Activated CD4-positive, CD25-positive, alpha-beta regulatory T cell treated with anti-CD3 and anti-CD28 coated beads, Interleukin-2, amount 50 U/mL, for 24 hours (primary cell): ENCODE measurements at regions not wholly inside any gene's neighbourhood (a gene's known extent, or its start where the extent isn't known, plus 50 kb on each side); places are given as distances from the start of the nearest gene placed in this dataset.

Experiments
- ATAC-seq, 2 donors: fragments of 150-1000 bp; cut with Tn5 transposase; one replicate each; pipeline ENCODE4 v1.10.0; 2021; ENCODE audit warnings: mild to moderate bottlenecking in 1 of 2, moderate library complexity in 1 of 2

GRCh38 chr9:16343249-16344237, 526.9 kb downstream of the BNC2 start:
- ATAC-seq, result no peak

DNA sequence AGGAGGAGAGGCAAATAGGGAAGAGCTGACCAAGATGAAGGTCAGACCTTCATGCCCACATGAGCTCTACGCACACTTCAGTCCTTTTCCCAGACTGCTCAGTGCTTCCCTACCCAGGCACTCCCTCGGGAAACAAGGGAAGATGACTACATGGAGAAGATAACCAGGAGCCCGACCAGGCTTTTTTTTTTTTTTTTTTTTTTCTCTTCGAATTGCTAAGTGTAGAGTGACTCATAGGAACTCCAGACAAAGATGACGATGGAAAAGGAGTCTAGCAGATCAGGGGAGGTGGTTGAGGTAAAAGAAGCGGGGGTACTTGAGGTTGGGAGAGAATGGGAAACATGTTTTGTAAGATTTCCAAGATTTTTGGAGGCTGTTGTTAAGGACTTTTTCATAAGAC, 526.1 kb downstream of the BNC2 start:
- ATAC-seq, result no peak

DNA sequence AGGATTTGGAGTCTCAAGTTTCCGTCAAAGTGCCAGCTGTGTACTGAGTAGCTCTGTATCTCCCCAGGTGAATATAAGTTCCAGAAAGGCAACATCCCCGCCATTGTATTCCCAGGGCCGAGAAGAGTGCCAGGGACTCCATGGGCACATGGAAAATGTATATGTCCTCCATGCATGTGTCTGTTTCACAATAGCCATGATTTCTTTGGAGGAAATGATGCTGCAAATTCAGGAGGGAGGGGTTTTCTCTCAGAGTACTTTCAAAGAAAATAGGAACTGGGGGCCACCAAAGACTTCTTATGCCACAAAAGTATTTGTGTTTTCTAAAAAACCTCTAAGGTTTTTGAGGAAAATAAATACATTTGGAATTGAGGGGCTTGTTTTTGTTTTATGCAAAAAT, 524.6 kb downstream of the BNC2 start:
- no peak for ATAC-seq

- ATAC-seq, result no peak
Measured at GRCh38 chr9:16347886-16348285, 522.6 kb downstream of the BNC2 start.

DNA sequence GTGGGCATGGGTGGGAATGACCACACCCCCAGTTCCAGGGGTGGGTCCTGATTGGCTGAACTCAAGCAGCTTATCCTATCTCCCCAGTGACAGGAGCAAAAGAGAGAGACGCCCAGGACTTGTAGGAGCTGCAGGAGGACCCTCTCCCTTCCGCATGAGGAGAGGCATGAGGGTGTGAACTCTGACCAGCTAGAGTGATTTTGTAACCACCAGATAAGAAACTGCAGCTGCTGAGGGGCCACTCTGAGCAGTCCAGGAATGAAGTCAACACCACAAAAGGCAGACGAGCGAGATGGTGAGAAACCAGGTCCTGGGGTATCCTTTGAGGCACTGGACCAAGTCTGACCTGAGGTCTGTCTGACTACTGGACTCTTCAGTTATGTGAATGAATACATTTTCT, 521.9 kb downstream of the BNC2 start:
- no peak for ATAC-seq

DNA sequence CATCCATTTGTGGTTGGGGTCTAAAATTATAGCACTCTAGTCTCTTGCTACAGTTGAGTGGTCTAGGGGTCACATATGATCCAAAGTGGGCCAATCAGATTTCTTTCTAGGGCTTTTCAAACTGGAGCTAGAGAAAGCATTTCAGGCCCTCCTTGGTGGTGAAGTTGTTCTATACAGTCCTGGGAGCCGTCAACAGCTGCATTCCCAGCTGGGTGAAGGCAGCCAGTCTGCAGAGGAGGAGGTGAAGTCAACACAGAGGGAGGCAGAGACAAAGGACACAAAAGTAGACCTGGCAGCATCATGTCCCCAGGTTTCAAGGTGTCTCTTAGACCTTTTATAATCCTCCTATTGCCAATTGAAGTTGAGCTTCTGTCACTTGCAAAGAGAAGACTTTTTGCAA, 518.2 kb downstream of the BNC2 start:
- no peak for ATAC-seq

DNA sequence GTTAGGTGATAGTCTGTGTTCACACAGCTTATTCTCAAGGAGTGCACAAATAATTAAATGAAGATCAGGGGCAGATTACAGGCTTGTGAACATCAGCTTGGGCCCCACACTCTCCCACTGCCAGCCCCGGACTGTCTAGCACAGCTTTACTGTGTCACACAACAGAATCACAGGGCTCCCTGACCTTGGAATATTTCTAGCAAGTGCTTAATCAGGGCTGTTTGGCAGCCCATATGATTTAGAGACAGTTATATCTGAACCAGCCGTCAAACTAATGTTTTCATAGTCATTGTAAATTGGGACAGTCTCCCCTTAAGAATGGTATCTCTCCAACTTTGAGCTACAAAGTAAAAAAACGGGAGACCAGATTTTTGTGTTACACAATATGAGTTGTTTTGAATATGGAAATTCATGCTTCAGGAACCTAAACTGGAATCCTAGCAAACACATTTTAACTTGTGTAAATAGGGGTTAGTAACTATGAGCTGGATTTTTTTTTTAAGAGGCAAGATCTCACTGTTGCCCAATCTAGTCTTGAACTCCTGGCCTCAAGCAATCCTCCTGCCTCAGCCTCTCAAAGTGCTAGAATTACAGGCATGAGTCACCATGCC, 517.6 kb downstream of the BNC2 start:
- no peak for ATAC-seq

GRCh38 chr9:16356196-16356765, 514.2 kb downstream of the BNC2 start:
- ATAC-seq, result no peak

- no peak for ATAC-seq
Measured at GRCh38 chr9:16357828-16358227, 512.6 kb downstream of the BNC2 start.

GRCh38 chr9:16358751-16359150, 511.7 kb downstream of the BNC2 start:
- ATAC-seq, result no peak
